Endodermal cell (in vitro differentiated cells): ENCODE measurements at regions not wholly inside any gene's neighbourhood (a gene's known extent, or its start where the extent isn't known, plus 50 kb on each side); places are given as distances from the start of the nearest gene placed in this dataset.
"Not testable (repeated sequence)": the region's sequence is repeated elsewhere in the genome, so short reads cannot be mapped to it uniquely, and the experiment has no call there.

ENCODE experiments used
- DNase-seq: peaks from one replicate; pipeline ENCODE4 v3.0.0-alpha.2; 2017
- H3K27ac ChIP-seq: 2 replicates; pipeline ENCODE4 v1.5.1; 2013; ENCODE audit warnings: mild to moderate bottlenecking, low read depth, low read length, moderate library complexity
- H3K27me3 ChIP-seq: 2 replicates; pipeline ENCODE4 v1.6.1; 2013; ENCODE audit warnings: mild to moderate bottlenecking, low read length, moderate library complexity; ENCODE audit not compliant: insufficient read depth, control insufficient read depth, poor library complexity, severe bottlenecking
- H3K36me3 ChIP-seq: 2 replicates; pipeline ENCODE4 v1.7.0; 2013; ENCODE audit warnings: mild to moderate bottlenecking, low read length, moderate library complexity; ENCODE audit not compliant: control insufficient read depth, insufficient read depth
- H3K4me1 ChIP-seq: one replicate; pipeline ENCODE4 v1.7.0; 2013; ENCODE audit warnings: low read length; ENCODE audit not compliant: control insufficient read depth, insufficient read depth
- H3K4me3 ChIP-seq: 2 replicates; pipeline ENCODE4 v1.5.1; 2013; ENCODE audit warnings: mild to moderate bottlenecking, low read length, moderate library complexity
- H3K9ac ChIP-seq: 2 replicates; pipeline ENCODE4 v1.6.1; 2013; ENCODE audit warnings: mild to moderate bottlenecking, low read length, moderate library complexity; ENCODE audit not compliant: poor library complexity, severe bottlenecking; ENCODE audit errors: extremely low read depth
- H3K9me3 ChIP-seq: 2 replicates; pipeline ENCODE4 v1.6.1; 2013; ENCODE audit warnings: mild to moderate bottlenecking, low read length, moderate library complexity; ENCODE audit not compliant: control insufficient read depth
- H3K27ac Mint-ChIP-seq: 2 replicates; pipeline ENCODE4 v1.8.0; 2020; ENCODE audit warnings: mixed read lengths
- H3K27me3 Mint-ChIP-seq: 2 replicates; pipeline ENCODE4 v1.8.0; 2021; ENCODE audit warnings: mild to moderate bottlenecking, mixed read lengths; ENCODE audit not compliant: insufficient read depth
- H3K36me3 Mint-ChIP-seq: 2 replicates; pipeline ENCODE4 v1.8.0; 2020; ENCODE audit warnings: low read depth, mixed read lengths
- H3K4me1 Mint-ChIP-seq: 2 replicates; pipeline ENCODE4 v1.8.0; 2020; ENCODE audit warnings: mixed read lengths
- H3K4me3 Mint-ChIP-seq: 2 replicates; pipeline ENCODE4 v1.8.0; 2020; ENCODE audit warnings: mild to moderate bottlenecking, moderate library complexity, mixed read lengths
- H3K9me3 Mint-ChIP-seq: 2 replicates; pipeline ENCODE4 v1.8.0; 2020; ENCODE audit warnings: mild to moderate bottlenecking, mixed read lengths
- WGBS, 2 experiments: methylation state at CpG; one replicate each; pipeline versions ENCODE4 v1.1.5 to v1.1.7; 2013; ENCODE audit warnings: missing lambda C conversion rate in 2 of 2, mixed read lengths in 1 of 2; ENCODE audit not compliant: insufficient coverage in 1 of 2, insufficient read length in 1 of 2; 5-methylcytosine and 5-hydroxymethylcytosine counted together
- TF ChIP-seq, protein P1 (sequence below): fragments of 200-600 bp; sonication (generic); conservative IDR thresholded peaks from 2 replicates; pipeline ENCODE4 v1.5.0; 2021; ENCODE audit warnings: antibody characterized with exemption, mild to moderate bottlenecking

DNA sequence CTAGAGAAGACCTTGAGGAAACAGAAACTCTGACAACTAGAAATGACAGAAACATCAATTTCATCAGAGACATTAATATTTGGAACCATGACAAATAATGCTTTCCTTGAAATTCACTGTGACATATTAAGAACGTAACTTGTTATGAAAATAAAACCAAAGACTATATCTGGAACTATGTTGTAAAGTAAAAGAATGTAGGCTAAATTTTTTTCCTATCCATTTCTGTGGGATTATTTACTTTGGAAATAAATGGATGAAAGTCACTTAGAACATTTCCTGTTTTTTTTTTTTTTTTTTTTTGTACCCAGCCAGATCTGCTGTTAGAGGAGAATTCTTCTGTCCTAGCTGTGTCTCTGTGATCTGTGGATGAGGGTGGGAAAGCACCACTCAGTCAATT is 255.9 kb downstream of the SPRY1 start:
- Mint-ChIP-seq H3K27ac (no peak overlapping the region), H3K4me1 (peaks cover 31% of the 10 kb centered on the region), H3K9me3 (peaks cover 35% of the 10 kb centered on the region), H3K4me3 (no peak overlapping the region), H3K36me3 (peaks cover 21% of the 10 kb centered on the region), H3K27me3 (no peaks in the 10 kb centered on the region)
- DNase-seq, result no peak
- H3K27ac ChIP-seq, result no peak overlapping the region
- no peaks in the 10 kb centered on the region for H3K27me3 ChIP-seq
- no peak overlapping the region for H3K4me3 ChIP-seq
- WGBS, 2 experiments, result 100% methylated on average over 1 of the region's 1 CpG; no CpG with 5 or more reads in 1 of the 2 experiments
- H3K9me3 ChIP-seq, result peaks cover 28% of the 10 kb centered on the region
- H3K36me3 ChIP-seq, result no peaks in the 10 kb centered on the region
- no peak overlapping the region for H3K9ac ChIP-seq
- peaks cover 13% of the 10 kb centered on the region for H3K4me1 ChIP-seq
- TF ChIP-seq, protein P1, sequence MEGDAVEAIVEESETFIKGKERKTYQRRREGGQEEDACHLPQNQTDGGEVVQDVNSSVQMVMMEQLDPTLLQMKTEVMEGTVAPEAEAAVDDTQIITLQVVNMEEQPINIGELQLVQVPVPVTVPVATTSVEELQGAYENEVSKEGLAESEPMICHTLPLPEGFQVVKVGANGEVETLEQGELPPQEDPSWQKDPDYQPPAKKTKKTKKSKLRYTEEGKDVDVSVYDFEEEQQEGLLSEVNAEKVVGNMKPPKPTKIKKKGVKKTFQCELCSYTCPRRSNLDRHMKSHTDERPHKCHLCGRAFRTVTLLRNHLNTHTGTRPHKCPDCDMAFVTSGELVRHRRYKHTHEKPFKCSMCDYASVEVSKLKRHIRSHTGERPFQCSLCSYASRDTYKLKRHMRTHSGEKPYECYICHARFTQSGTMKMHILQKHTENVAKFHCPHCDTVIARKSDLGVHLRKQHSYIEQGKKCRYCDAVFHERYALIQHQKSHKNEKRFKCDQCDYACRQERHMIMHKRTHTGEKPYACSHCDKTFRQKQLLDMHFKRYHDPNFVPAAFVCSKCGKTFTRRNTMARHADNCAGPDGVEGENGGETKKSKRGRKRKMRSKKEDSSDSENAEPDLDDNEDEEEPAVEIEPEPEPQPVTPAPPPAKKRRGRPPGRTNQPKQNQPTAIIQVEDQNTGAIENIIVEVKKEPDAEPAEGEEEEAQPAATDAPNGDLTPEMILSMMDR, result no peak

DNA sequence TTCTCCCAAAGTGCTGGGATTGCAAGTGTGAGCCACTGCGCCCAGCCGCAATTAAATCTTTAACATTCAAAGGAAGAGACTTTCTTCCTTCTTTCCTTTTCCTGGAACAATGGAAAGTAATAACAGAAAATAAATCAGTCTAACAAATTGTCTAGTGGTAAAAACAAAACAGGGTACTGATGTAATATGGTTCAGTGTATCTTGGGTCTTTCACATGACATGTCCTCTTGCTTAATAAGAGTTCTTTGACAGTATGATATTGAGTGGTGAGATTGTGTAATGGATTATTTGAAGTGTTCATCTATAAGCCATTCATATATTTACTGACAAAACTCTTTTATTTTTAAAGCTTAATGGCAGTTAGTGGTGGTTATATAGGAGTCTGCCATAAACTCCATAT is 256.6 kb downstream of the SPRY1 start:
- TF ChIP-seq, protein P1, result no peak
- DNase-seq, result no peak
- Mint-ChIP-seq H3K27ac (no peak overlapping the region), H3K9me3 (peaks cover 41% of the 10 kb centered on the region), H3K36me3 (peaks cover 21% of the 10 kb centered on the region), H3K4me3 (no peak overlapping the region), H3K27me3 (no peaks in the 10 kb centered on the region), H3K4me1 (peaks cover 26% of the 10 kb centered on the region)
- H3K9ac ChIP-seq, result no peak overlapping the region
- peaks cover 35% of the 10 kb centered on the region for H3K9me3 ChIP-seq
- H3K27me3 ChIP-seq, result no peaks in the 10 kb centered on the region
- 95% methylated on average over 2 of the region's 2 CpGs; no CpG with 5 or more reads in 1 of the 2 experiments for WGBS, 2 experiments
- H3K4me1 ChIP-seq, result peaks cover 9% of the 10 kb centered on the region
- H3K27ac ChIP-seq, result no peak overlapping the region
- H3K4me3 ChIP-seq, result no peak overlapping the region
- H3K36me3 ChIP-seq, result no peaks in the 10 kb centered on the region

DNA sequence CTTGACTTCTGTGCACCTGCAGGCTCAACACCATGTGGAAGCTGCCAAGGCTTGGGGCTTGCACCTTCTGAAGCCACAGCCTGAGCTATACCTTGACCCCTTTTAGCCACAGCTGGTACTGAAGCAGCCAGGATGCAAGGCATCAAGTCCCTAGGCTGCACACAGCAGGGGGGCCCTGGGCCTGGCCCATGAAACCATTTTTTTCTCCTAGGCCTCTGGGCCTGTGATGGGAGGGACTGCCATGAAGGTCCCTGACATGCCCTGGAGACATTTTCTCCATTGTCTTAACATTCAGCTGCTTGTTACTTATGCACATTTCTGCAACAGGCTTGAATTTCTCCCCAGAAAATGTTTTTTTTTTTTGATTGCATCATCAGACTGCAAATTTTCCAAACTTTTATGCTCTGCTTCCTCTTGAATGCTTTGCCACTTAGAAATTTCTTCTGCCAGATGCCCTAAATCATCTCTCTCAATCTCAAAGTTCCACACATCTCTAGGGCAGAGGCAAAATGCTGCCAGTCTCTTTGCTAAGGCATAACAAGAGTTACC is 260.2 kb downstream of the SPRY1 start:
- H3K9ac ChIP-seq, H3K27me3 ChIP-seq, H3K27ac ChIP-seq, H3K36me3 ChIP-seq, H3K27me3 Mint-ChIP-seq, H3K27ac Mint-ChIP-seq, H3K4me1 Mint-ChIP-seq, H3K4me1 ChIP-seq, H3K4me3 ChIP-seq, H3K4me3 Mint-ChIP-seq, DNase-seq: not testable (repeated sequence)
- Mint-ChIP-seq H3K36me3 (peaks cover 21% of the 10 kb centered on the region), H3K9me3 (peaks cover 41% of the 10 kb centered on the region)
- H3K9me3 ChIP-seq, result peaks cover 30% of the 10 kb centered on the region

DNA sequence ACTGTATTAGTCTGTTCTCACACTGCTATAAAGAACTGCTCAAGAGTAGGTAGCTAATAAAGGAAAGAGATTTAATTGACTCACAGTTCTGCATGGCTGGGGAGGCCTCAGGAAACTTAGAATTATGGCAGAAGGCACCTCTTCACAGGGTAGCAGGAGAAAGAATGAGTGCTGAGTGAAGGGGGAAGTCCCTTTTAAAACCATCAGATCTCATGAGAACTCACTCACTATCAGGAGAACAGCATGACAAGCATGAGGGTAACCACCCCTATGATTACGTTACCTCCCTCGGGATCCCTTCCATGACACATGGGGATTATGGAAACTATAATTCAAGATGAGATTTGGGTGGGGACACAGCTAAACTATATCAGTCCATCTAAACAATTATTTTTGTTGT is 261.0 kb downstream of the SPRY1 start:
- not testable (repeated sequence) for H3K9ac ChIP-seq, H3K27ac Mint-ChIP-seq, H3K4me1 ChIP-seq, H3K27ac ChIP-seq, H3K4me3 ChIP-seq, H3K27me3 ChIP-seq, DNase-seq, H3K4me1 Mint-ChIP-seq, H3K27me3 Mint-ChIP-seq, H3K4me3 Mint-ChIP-seq, H3K36me3 ChIP-seq
- Mint-ChIP-seq H3K36me3 (peaks cover 21% of the 10 kb centered on the region), H3K9me3 (peaks cover 41% of the 10 kb centered on the region)
- 80 to 87% methylated on average over 1 to 2 of the region's 2 CpGs for WGBS, 2 experiments
- peaks cover 30% of the 10 kb centered on the region for H3K9me3 ChIP-seq
